ENCODE measurements at regions not wholly inside any gene's neighbourhood (a gene's known extent, or its start where the extent isn't known, plus 50 kb on each side); places are given as distances from the start of the nearest gene placed in this dataset.

DNA sequence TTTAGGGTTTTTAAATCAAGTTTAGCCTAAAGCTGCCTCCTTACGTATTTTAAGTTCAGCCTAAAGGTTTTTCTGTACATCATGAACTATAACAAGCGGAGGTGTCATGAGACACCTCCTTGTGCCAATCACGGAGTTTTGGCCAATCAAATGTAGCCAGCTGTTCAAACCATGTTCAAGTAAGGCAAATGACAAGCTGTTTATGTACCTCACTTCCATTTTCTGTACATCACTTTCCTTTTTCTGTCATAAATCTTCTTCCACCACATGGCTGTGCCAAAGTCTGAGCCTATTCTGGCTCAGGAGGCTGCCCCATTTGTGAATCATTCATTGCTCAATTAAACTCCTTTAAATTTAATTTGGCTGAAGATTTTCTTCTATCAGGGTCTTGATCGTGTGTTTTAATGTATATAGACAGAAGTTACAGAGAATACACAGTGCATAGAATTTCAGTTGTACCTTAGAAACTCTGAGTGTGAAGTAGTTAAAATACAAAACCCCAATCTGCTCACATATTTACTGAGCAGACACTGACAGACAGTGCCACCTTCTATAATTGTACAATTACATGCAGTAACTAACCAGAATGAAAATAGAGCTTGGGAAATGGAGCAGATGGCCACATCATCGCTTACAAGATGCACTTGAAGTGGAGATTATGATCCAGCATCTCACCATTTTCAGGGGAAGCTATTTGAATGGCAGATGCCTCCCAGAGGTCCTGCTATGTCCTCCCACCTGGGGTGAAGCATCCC lies 76.9 kb upstream of the LANCL2 start (continued):
- TF ChIP-seq, protein P1, sequence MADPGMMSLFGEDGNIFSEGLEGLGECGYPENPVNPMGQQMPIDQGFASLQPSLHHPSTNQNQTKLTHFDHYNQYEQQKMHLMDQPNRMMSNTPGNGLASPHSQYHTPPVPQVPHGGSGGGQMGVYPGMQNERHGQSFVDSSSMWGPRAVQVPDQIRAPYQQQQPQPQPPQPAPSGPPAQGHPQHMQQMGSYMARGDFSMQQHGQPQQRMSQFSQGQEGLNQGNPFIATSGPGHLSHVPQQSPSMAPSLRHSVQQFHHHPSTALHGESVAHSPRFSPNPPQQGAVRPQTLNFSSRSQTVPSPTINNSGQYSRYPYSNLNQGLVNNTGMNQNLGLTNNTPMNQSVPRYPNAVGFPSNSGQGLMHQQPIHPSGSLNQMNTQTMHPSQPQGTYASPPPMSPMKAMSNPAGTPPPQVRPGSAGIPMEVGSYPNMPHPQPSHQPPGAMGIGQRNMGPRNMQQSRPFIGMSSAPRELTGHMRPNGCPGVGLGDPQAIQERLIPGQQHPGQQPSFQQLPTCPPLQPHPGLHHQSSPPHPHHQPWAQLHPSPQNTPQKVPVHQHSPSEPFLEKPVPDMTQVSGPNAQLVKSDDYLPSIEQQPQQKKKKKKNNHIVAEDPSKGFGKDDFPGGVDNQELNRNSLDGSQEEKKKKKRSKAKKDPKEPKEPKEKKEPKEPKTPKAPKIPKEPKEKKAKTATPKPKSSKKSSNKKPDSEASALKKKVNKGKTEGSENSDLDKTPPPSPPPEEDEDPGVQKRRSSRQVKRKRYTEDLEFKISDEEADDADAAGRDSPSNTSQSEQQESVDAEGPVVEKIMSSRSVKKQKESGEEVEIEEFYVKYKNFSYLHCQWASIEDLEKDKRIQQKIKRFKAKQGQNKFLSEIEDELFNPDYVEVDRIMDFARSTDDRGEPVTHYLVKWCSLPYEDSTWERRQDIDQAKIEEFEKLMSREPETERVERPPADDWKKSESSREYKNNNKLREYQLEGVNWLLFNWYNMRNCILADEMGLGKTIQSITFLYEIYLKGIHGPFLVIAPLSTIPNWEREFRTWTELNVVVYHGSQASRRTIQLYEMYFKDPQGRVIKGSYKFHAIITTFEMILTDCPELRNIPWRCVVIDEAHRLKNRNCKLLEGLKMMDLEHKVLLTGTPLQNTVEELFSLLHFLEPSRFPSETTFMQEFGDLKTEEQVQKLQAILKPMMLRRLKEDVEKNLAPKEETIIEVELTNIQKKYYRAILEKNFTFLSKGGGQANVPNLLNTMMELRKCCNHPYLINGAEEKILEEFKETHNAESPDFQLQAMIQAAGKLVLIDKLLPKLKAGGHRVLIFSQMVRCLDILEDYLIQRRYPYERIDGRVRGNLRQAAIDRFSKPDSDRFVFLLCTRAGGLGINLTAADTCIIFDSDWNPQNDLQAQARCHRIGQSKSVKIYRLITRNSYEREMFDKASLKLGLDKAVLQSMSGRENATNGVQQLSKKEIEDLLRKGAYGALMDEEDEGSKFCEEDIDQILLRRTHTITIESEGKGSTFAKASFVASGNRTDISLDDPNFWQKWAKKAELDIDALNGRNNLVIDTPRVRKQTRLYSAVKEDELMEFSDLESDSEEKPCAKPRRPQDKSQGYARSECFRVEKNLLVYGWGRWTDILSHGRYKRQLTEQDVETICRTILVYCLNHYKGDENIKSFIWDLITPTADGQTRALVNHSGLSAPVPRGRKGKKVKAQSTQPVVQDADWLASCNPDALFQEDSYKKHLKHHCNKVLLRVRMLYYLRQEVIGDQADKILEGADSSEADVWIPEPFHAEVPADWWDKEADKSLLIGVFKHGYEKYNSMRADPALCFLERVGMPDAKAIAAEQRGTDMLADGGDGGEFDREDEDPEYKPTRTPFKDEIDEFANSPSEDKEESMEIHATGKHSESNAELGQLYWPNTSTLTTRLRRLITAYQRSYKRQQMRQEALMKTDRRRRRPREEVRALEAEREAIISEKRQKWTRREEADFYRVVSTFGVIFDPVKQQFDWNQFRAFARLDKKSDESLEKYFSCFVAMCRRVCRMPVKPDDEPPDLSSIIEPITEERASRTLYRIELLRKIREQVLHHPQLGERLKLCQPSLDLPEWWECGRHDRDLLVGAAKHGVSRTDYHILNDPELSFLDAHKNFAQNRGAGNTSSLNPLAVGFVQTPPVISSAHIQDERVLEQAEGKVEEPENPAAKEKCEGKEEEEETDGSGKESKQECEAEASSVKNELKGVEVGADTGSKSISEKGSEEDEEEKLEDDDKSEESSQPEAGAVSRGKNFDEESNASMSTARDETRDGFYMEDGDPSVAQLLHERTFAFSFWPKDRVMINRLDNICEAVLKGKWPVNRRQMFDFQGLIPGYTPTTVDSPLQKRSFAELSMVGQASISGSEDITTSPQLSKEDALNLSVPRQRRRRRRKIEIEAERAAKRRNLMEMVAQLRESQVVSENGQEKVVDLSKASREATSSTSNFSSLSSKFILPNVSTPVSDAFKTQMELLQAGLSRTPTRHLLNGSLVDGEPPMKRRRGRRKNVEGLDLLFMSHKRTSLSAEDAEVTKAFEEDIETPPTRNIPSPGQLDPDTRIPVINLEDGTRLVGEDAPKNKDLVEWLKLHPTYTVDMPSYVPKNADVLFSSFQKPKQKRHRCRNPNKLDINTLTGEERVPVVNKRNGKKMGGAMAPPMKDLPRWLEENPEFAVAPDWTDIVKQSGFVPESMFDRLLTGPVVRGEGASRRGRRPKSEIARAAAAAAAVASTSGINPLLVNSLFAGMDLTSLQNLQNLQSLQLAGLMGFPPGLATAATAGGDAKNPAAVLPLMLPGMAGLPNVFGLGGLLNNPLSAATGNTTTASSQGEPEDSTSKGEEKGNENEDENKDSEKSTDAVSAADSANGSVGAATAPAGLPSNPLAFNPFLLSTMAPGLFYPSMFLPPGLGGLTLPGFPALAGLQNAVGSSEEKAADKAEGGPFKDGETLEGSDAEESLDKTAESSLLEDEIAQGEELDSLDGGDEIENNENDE (IDR thresholded peaks at IDR 0.05; ENCODE audit: insufficient replicate concordance, low read length) = no peak
- no peak for TF ChIP-seq CREB1 (IDR thresholded peaks at IDR 0.05)

Measured in H1 (cell line).